ENCODE measurements at regions not wholly inside any gene's neighbourhood (a gene's known extent, or its start where the extent isn't known, plus 50 kb on each side); places are given as distances from the start of the nearest gene placed in this dataset.
"Not testable (repeated sequence)": the region's sequence is repeated elsewhere in the genome, so short reads cannot be mapped to it uniquely, and the experiment has no call there.

- DNase-seq (ENCODE audit: low spot score) = not testable (repeated sequence)
These were observed 79.0 kb upstream of the RUBCNL start for GRCh38 chr13:46466074-46466473.

GRCh38 chr13:46463719-46464118, 76.7 kb upstream of the RUBCNL start:
- DNase-seq (ENCODE audit: low spot score) = no peak

GRCh38 chr13:46460223-46460622, 73.2 kb upstream of the RUBCNL start:
- not testable (repeated sequence) for DNase-seq (ENCODE audit: low spot score)

- not testable (repeated sequence) for DNase-seq (ENCODE audit: low spot score)
These were observed 70.2 kb upstream of the RUBCNL start for GRCh38 chr13:46457255-46457654.

- DNase-seq (ENCODE audit: low spot score) = not testable (repeated sequence)
These were observed 68.9 kb upstream of the RUBCNL start for GRCh38 chr13:46455924-46456323.

GRCh38 chr13:46451145-46451544, 64.1 kb upstream of the RUBCNL start:
- DNase-seq (ENCODE audit: low spot score) = not testable (repeated sequence)

GRCh38 chr13:46449949-46450348, 62.9 kb upstream of the RUBCNL start:
- not testable (repeated sequence) for DNase-seq (ENCODE audit: low spot score)

- DNase-seq (ENCODE audit: low spot score) = not testable (repeated sequence)
These were observed 61.1 kb upstream of the RUBCNL start for GRCh38 chr13:46448148-46448547.

GRCh38 chr13:46437808-46438404, 50.9 kb upstream of the RUBCNL start:
- not testable (repeated sequence) for DNase-seq (ENCODE audit: low spot score)
